ENCODE measurements at regions not wholly inside any gene's neighbourhood (a gene's known extent, or its start where the extent isn't known, plus 50 kb on each side); places are given as distances from the start of the nearest gene placed in this dataset.
A peak's percentile ranks its signal among the peaks of the same experiment; 100 is the strongest.
"Not testable (repeated sequence)": the region's sequence is repeated elsewhere in the genome, so short reads cannot be mapped to it uniquely, and the experiment has no call there.

GRCh38 chrY:8035653-8036052 is 1124.1 kb upstream of the AMELY start:
- Mint-ChIP-seq H3K4me3 (no peak overlapping the region), H3K27me3 (ENCODE audit: low read depth) (no peaks in the 10 kb centered on the region), H3K36me3 (ENCODE audit: insufficient read depth) (no peaks in the 10 kb centered on the region), H3K9me3 (no peaks in the 10 kb centered on the region), H3K4me1 (ENCODE audit: low read depth) (no peaks in the 10 kb centered on the region)
- ATAC-seq (peak in 1 of 2 donors; percentile 40), DNase-seq (no peak)

- no peak for DNase-seq
- no peaks in the 10 kb centered on the region for H3K9me3 Mint-ChIP-seq
- no peaks in the 10 kb centered on the region for H3K36me3 Mint-ChIP-seq (ENCODE audit: insufficient read depth)
- no peak overlapping the region for H3K4me3 Mint-ChIP-seq
- no peaks in the 10 kb centered on the region for H3K4me1 Mint-ChIP-seq (ENCODE audit: low read depth)
- no peaks in the 10 kb centered on the region for H3K27me3 Mint-ChIP-seq (ENCODE audit: low read depth)
- no peak for ATAC-seq
These were observed 1123.1 kb upstream of the AMELY start for GRCh38 chrY:8034673-8035072.

GRCh38 chrY:8033200-8033599 is 1121.6 kb upstream of the AMELY start:
- DNase-seq (no peak), ATAC-seq (no peak)
- no peak overlapping the region for H3K4me3 Mint-ChIP-seq
- no peaks in the 10 kb centered on the region for H3K4me1 Mint-ChIP-seq (ENCODE audit: low read depth)
- H3K27me3 Mint-ChIP-seq (ENCODE audit: low read depth): no peaks in the 10 kb centered on the region
- no peaks in the 10 kb centered on the region for H3K36me3 Mint-ChIP-seq (ENCODE audit: insufficient read depth)
- no peaks in the 10 kb centered on the region for H3K9me3 Mint-ChIP-seq

DNA sequence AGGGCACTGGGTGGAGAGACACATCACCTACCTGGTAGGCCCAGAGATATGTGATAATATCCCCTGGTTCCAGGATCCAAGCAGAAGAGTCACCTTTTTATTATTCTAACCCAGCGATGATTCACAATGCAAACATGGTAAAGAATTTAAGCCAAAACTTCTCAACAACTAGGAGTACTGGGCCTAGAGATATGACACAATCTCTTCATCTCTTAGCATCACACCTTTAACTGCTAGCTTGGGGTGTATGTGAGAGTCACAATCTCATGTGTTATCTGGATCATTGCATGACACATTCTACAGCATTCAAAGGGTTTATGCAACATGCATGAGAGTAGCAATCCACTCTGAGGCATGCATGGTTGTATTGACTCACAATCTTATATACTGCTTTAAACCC is 1109.0 kb upstream of the AMELY start:
- no peak for ATAC-seq

GRCh38 chrY:8011515-8011914 is 1100.0 kb upstream of the AMELY start:
- no peak overlapping the region for H3K4me3 Mint-ChIP-seq
- H3K27me3 Mint-ChIP-seq (ENCODE audit: low read depth): no peaks in the 10 kb centered on the region
- H3K9me3 Mint-ChIP-seq: no peaks in the 10 kb centered on the region
- DNase-seq (no peak), ATAC-seq (no peak)
- no peaks in the 10 kb centered on the region for H3K36me3 Mint-ChIP-seq (ENCODE audit: insufficient read depth)
- H3K4me1 Mint-ChIP-seq (ENCODE audit: low read depth): peaks cover 3% of the 10 kb centered on the region

More for the DNA sequence above, 1109.0 kb upstream of the AMELY start:
- Mint-ChIP-seq H3K27me3 (ENCODE audit: low read depth) (no peaks in the 10 kb centered on the region), H3K4me3 (no peak overlapping the region), H3K36me3 (ENCODE audit: insufficient read depth) (no peaks in the 10 kb centered on the region), H3K4me1 (ENCODE audit: low read depth) (no peaks in the 10 kb centered on the region), H3K9me3 (no peaks in the 10 kb centered on the region)
- DNase-seq: no peak

DNA sequence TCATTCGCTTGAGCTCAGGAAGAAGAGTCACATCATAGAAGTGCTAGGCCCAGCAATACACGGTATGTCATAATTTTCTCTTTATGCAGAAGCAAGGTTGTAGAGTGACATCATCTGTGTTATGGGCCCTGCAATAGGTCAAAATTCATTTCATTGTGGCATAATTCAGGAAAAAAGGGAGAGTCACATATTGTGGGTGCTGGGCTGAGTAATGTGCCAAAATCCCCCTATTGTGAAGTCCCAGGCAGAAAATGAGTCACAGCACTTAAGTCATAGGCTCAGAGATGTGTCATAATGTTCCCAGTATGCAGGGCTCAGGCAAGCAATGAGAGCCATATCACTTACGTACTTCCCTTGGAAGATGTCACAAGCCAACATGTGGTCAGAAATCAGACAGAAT is 1092.6 kb upstream of the AMELY start:
- Mint-ChIP-seq H3K27me3 (ENCODE audit: low read depth) (no peaks in the 10 kb centered on the region), H3K4me3 (no peak overlapping the region), H3K9me3 (peaks cover 4% of the 10 kb centered on the region), H3K36me3 (ENCODE audit: insufficient read depth) (no peaks in the 10 kb centered on the region), H3K4me1 (ENCODE audit: low read depth) (peaks cover 10% of the 10 kb centered on the region)
- peak in 1 of 2 donors; percentile 86 for ATAC-seq
- DNase-seq: no peak

DNA sequence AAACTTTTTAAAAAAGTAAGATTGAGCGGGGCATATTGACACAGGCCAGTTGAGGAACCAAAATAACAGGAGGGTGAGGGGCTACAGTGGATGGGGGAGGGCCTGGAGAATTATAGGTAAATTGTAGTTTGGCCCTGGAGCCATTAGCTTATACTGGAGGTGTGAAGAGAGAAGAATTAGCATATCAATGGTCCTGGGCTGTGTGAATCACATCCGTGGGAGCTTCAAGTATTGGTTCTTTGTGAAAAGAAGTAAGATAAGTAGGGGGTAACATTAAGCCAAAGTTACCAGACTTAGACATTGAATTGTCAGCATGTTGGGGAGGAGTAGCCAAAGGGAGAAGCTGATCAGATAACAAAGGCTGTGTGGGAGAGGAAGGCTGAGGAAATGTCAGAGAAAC is 1085.2 kb upstream of the AMELY start:
- ATAC-seq (no peak), DNase-seq (no peak)
- no peaks in the 10 kb centered on the region for H3K27me3 Mint-ChIP-seq (ENCODE audit: low read depth)
- H3K36me3 Mint-ChIP-seq (ENCODE audit: insufficient read depth): no peaks in the 10 kb centered on the region
- no peak overlapping the region for H3K4me3 Mint-ChIP-seq
- peaks cover 7% of the 10 kb centered on the region for H3K9me3 Mint-ChIP-seq
- H3K4me1 Mint-ChIP-seq (ENCODE audit: low read depth): no peaks in the 10 kb centered on the region

GRCh38 chrY:7994781-7995180 is 1083.2 kb upstream of the AMELY start:
- not testable (repeated sequence) for H3K27me3 Mint-ChIP-seq (ENCODE audit: low read depth); H3K9me3 Mint-ChIP-seq; H3K36me3 Mint-ChIP-seq (ENCODE audit: insufficient read depth); ATAC-seq; H3K4me1 Mint-ChIP-seq (ENCODE audit: low read depth); DNase-seq; H3K4me3 Mint-ChIP-seq

GRCh38 chrY:7979770-7980169 is 1068.2 kb upstream of the AMELY start:
- no peak for DNase-seq
- Mint-ChIP-seq H3K4me1 (ENCODE audit: low read depth) (no peaks in the 10 kb centered on the region), H3K36me3 (ENCODE audit: insufficient read depth) (no peaks in the 10 kb centered on the region), H3K27me3 (ENCODE audit: low read depth) (no peaks in the 10 kb centered on the region), H3K9me3 (no peaks in the 10 kb centered on the region), H3K4me3 (no peak overlapping the region)
- ATAC-seq: peak in 1 of 2 donors; percentile 34

GRCh38 chrY:7977301-7977700 is 1065.7 kb upstream of the AMELY start:
- H3K4me3 Mint-ChIP-seq: no peak overlapping the region
- no peaks in the 10 kb centered on the region for H3K36me3 Mint-ChIP-seq (ENCODE audit: insufficient read depth)
- H3K27me3 Mint-ChIP-seq (ENCODE audit: low read depth): no peaks in the 10 kb centered on the region
- ATAC-seq (no peak), DNase-seq (no peak)
- H3K9me3 Mint-ChIP-seq: no peaks in the 10 kb centered on the region
- H3K4me1 Mint-ChIP-seq (ENCODE audit: low read depth): no peaks in the 10 kb centered on the region

- Mint-ChIP-seq H3K27me3 (ENCODE audit: low read depth) (no peaks in the 10 kb centered on the region), H3K4me3 (no peak overlapping the region), H3K36me3 (ENCODE audit: insufficient read depth) (no peaks in the 10 kb centered on the region), H3K4me1 (ENCODE audit: low read depth) (no peaks in the 10 kb centered on the region), H3K9me3 (no peaks in the 10 kb centered on the region)
- DNase-seq (no peak), ATAC-seq (no peak)
These were observed 1056.7 kb upstream of the AMELY start for GRCh38 chrY:7968293-7968692.

GRCh38 chrY:7966916-7967315 is 1055.4 kb upstream of the AMELY start:
- H3K9me3 Mint-ChIP-seq: no peaks in the 10 kb centered on the region
- no peaks in the 10 kb centered on the region for H3K4me1 Mint-ChIP-seq (ENCODE audit: low read depth)
- no peak overlapping the region for H3K4me3 Mint-ChIP-seq
- no peaks in the 10 kb centered on the region for H3K36me3 Mint-ChIP-seq (ENCODE audit: insufficient read depth)
- no peaks in the 10 kb centered on the region for H3K27me3 Mint-ChIP-seq (ENCODE audit: low read depth)
- ATAC-seq: peak in 1 of 2 donors; percentile 60
- no peak for DNase-seq

DNA sequence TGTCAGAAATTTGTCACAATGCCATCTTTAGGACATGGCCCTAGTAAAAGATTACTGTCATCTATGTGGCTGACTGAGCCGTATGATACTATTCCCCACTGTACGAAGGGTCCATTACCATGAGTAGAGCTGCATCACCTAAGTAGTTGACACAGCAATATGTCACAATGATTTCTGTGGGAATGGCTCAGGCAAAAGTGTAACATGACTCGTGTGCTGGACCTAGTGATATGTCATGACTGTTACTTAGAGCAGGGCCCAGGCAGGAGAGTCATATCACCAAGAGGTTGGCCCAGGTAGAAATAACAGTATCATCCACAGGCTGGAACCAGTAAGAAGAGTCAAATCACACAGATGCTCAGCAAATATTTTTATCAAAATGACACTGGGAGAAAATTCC is 1051.8 kb upstream of the AMELY start:
- Mint-ChIP-seq H3K36me3 (ENCODE audit: insufficient read depth) (no peaks in the 10 kb centered on the region), H3K4me3 (no peak overlapping the region), H3K4me1 (ENCODE audit: low read depth) (no peaks in the 10 kb centered on the region), H3K9me3 (no peaks in the 10 kb centered on the region), H3K27me3 (ENCODE audit: low read depth) (no peaks in the 10 kb centered on the region)
- ATAC-seq: no peak
- no peak for DNase-seq

DNA sequence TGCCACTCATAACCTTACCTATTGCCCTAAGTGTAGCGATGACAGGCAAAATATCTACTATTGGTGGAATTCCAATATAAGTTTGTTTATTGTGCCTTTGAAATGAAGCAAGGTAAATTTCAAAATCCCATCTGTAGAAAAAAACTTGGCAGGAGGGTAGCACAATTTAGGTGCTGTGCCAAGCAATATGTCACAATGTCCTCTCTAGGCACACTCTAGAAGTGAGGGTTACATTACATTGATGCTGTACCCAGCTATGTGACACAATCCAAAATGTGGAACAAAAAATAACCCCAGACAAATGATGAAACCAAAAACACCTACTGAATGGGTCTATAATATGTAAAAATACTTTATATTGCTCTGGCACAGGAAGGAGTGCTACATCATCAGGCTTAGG is 1050.8 kb upstream of the AMELY start:
- DNase-seq (no peak), ATAC-seq (no peak)
- H3K9me3 Mint-ChIP-seq: no peaks in the 10 kb centered on the region
- no peaks in the 10 kb centered on the region for H3K27me3 Mint-ChIP-seq (ENCODE audit: low read depth)
- no peaks in the 10 kb centered on the region for H3K36me3 Mint-ChIP-seq (ENCODE audit: insufficient read depth)
- no peak overlapping the region for H3K4me3 Mint-ChIP-seq
- H3K4me1 Mint-ChIP-seq (ENCODE audit: low read depth): no peaks in the 10 kb centered on the region

DNA sequence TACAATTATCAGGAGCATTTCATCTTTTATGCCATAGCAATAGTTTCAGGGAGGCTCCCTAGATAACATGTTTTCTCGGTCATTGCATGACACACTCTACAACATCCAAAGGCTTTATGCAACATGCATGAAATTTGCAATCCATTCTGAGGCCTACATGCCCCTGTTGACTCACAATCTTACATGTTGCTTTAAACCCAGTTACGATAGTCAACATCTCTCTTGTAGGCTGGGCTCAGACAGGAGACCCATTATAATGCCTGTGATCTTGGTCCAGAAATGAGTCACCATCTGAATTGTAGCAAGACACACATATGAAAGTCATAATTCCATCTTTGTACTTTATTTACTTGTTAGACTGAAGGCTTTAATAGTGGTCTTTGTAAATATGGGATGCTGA is 1050.3 kb upstream of the AMELY start:
- DNase-seq: no peak
- Mint-ChIP-seq H3K4me1 (ENCODE audit: low read depth) (no peaks in the 10 kb centered on the region), H3K4me3 (no peak overlapping the region), H3K27me3 (ENCODE audit: low read depth) (no peaks in the 10 kb centered on the region), H3K36me3 (ENCODE audit: insufficient read depth) (no peaks in the 10 kb centered on the region), H3K9me3 (no peaks in the 10 kb centered on the region)
- ATAC-seq: no peak

- ATAC-seq (no peak), DNase-seq (no peak)
- no peaks in the 10 kb centered on the region for H3K27me3 Mint-ChIP-seq (ENCODE audit: low read depth)
- H3K4me3 Mint-ChIP-seq: no peak overlapping the region
- no peaks in the 10 kb centered on the region for H3K9me3 Mint-ChIP-seq
- H3K4me1 Mint-ChIP-seq (ENCODE audit: low read depth): no peaks in the 10 kb centered on the region
- H3K36me3 Mint-ChIP-seq (ENCODE audit: insufficient read depth): no peaks in the 10 kb centered on the region
These were observed 1046.2 kb upstream of the AMELY start for GRCh38 chrY:7957773-7958172.
